Gastroesophageal sphincter (tissue), 4 donors: ENCODE measurements at regions not wholly inside any gene's neighbourhood (a gene's known extent, or its start where the extent isn't known, plus 50 kb on each side); places are given as distances from the start of the nearest gene placed in this dataset.
A peak's percentile ranks its signal among the peaks of the same experiment; 100 is the strongest.
"Not testable (repeated sequence)": the region's sequence is repeated elsewhere in the genome, so short reads cannot be mapped to it uniquely, and the experiment has no call there.

Source experiments
- ATAC-seq: fragments of 150-250 bp; one replicate; pipeline ENCODE4 v1.9.1; 2016; ENCODE audit warnings: mild to moderate bottlenecking, moderate library complexity
- H3K27ac ChIP-seq, 4 donors: fragments of 200-600 bp; sonication (generic) in 3 of 4; 1 replicate in 3 of 4; 2 replicates in 1 of 4; pipeline ENCODE4 v1.5.1; 2016 to 2019
- H3K27me3 ChIP-seq: fragments of 200-600 bp; sonication (generic); one replicate; pipeline ENCODE4 v1.5.1; 2019
- H3K36me3 ChIP-seq, 2 donors: fragments of 200-600 bp; sonication (generic); one replicate each; pipeline ENCODE4 v1.5.1; 2019; ENCODE audit warnings: control low read depth in 1 of 2
- H3K4me1 ChIP-seq, 3 donors: fragments of 200-600 bp; sonication (generic); 1 replicate in 2 of 3; 2 replicates in 1 of 3; pipeline ENCODE4 v1.5.1; 2016 to 2019; ENCODE audit warnings: control low read depth in 2 of 3
- H3K4me3 ChIP-seq, 2 donors: fragments of 200-600 bp; sonication (generic); one replicate each; pipeline ENCODE4 v1.5.1; 2019; ENCODE audit warnings: mild to moderate bottlenecking in 1 of 2, moderate library complexity in 1 of 2
- H3K9me3 ChIP-seq, 3 donors: fragments of 200-600 bp; sonication (generic); one replicate each; pipeline ENCODE4 v1.5.1; 2017 to 2019; ENCODE audit warnings: control low read depth in 2 of 3
- EP300 ChIP-seq: sonication (generic); formaldehyde crosslinking; IDR thresholded peaks from one replicate; pipeline ENCODE4 v1.6.1; 2017; ENCODE audit warnings: antibody characterized with exemption, mild to moderate bottlenecking
- POLR2A ChIP-seq, 2 donors: fragments of 450-650 bp; IDR thresholded peaks; one replicate each; pipeline ENCODE4 v1.6.1; 2017; ENCODE audit warnings: antibody characterized with exemption in 2 of 2, mild to moderate bottlenecking in 2 of 2, moderate library complexity in 1 of 2
- POLR2AphosphoS5 ChIP-seq: sonication (generic); formaldehyde crosslinking; IDR thresholded peaks from one replicate; pipeline ENCODE4 v1.6.1; 2017; ENCODE audit warnings: antibody characterized with exemption
- WGBS, 2 donors: methylation state at CpG; one replicate each; pipeline ENCODE4 v1.1.5; 2018; ENCODE audit warnings: low coverage in 1 of 2; 5-methylcytosine and 5-hydroxymethylcytosine counted together
- TF ChIP-seq, protein P1 (sequence below), 4 experiments: fragments of 200-600 bp in 2 of 4; fragments of 450-650 bp in 2 of 4; sonication (generic) in 1 of 4; IDR thresholded peaks; one replicate each; pipeline ENCODE4 v1.5.1; 2017 to 2019; ENCODE audit warnings: antibody characterized with exemption in 4 of 4, mild to moderate bottlenecking in 2 of 4, moderate library complexity in 2 of 4

DNA sequence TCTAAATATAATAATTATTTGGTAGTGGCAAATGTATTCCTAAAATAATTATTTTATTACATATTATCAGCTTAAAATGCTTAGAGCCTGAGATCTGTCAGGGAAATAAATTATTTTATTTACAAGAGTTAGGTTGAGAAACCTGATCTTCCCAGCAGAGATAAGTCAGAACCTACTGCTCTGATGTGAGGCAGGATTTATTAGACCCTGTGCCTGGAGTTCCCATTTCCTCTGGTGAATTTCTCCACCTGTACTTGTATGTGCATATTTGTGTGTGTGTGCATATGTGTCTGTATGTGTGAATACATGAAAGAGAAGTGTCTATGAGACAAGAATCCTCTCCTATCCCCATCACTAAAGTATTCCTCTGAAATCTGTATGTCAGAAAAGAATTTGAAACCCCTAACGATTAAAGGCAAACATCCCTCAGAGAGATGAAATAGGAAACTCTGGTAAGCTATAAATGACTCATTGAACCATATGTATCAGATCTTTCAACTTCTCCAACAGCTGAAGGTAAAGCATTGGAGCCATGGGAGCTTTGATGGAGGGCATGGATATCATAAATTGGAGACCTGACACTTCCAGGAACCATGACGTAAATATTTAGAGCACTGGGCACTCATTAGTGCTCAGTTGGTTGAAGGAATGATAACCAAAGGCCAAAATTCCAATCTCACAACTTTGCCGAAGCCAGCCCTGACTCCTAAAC, 190.9 kb downstream of the XPNPEP1 start:
- Histone ChIP-seq H3K27me3 (no peaks in the 10 kb centered on the region), H3K4me3 (no peak overlapping the region), H3K9me3 (no peaks in the 10 kb centered on the region), H3K36me3 (no peaks in the 10 kb centered on the region), H3K4me1 (no peaks in the 10 kb centered on the region), H3K27ac (no peak overlapping the region)
- no peak for TF ChIP-seq POLR2A (IDR thresholded peaks at IDR 0.05)
- TF ChIP-seq EP300, result no peak
- TF ChIP-seq, protein P1, sequence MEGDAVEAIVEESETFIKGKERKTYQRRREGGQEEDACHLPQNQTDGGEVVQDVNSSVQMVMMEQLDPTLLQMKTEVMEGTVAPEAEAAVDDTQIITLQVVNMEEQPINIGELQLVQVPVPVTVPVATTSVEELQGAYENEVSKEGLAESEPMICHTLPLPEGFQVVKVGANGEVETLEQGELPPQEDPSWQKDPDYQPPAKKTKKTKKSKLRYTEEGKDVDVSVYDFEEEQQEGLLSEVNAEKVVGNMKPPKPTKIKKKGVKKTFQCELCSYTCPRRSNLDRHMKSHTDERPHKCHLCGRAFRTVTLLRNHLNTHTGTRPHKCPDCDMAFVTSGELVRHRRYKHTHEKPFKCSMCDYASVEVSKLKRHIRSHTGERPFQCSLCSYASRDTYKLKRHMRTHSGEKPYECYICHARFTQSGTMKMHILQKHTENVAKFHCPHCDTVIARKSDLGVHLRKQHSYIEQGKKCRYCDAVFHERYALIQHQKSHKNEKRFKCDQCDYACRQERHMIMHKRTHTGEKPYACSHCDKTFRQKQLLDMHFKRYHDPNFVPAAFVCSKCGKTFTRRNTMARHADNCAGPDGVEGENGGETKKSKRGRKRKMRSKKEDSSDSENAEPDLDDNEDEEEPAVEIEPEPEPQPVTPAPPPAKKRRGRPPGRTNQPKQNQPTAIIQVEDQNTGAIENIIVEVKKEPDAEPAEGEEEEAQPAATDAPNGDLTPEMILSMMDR (IDR thresholded peaks at IDR 0.05), result no peak
- no peak for TF ChIP-seq POLR2AphosphoS5
- WGBS, 2 donors, result 57 to 67% methylated on average over 3 of the region's 3 CpGs
- no peak for ATAC-seq

DNA sequence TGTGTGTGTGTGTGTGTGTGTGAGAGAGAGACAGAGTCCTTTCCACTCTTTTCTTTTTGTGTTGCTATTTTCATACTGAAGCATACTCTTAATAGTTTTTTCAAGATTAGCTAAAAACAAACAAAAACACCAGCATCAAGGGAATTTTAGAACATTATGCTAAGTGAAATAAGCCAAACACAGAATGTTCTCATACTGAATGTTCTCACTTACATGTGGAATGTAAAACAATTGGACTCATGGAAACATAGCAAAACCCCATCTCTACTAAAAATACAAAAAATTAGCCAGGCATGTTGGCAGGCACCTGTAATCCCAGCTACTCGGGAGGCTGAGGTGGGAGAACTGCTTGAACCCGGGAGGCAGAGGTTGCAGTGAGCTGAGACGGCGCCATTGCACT, 193.4 kb downstream of the XPNPEP1 start:
- H3K9me3 ChIP-seq, H3K27ac ChIP-seq, H3K36me3 ChIP-seq, H3K4me1 ChIP-seq, H3K27me3 ChIP-seq, H3K4me3 ChIP-seq: not testable (repeated sequence)
- ATAC-seq, result peak; percentile 47
- WGBS, 2 donors, result 72% methylated on average over 3 to 4 of the region's 4 CpGs

DNA sequence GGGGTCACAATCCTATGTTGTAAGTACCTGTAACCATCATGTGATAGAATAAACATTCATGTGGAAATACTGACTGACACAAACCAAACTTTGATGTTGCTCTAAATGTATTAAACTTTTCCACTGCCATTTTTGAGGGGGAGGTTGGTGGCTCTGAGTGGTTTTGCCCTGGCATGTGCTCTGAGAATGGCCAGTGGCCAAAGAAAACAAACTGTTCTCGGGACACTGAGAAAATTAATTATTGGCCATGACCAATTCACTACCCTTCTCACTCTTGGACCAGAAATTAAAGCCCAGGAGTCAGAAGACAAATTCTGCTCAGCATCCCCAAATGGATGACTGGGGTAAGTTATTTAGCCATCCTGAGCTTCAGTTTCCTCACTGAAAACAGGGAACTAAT, 195.9 kb downstream of the XPNPEP1 start:
- 14% methylated on average over 1 of the region's 1 CpG; no CpG with 5 or more reads in 1 of the 2 donors for WGBS, 2 donors
- H3K27ac ChIP-seq, result no peak overlapping the region
- ATAC-seq, result no peak
- no peaks in the 10 kb centered on the region for H3K4me1 ChIP-seq
- H3K4me3 ChIP-seq, result no peak overlapping the region
- H3K27me3 ChIP-seq, result peaks cover 5% of the 10 kb centered on the region
- H3K9me3 ChIP-seq, result no peaks in the 10 kb centered on the region
- no peak for TF ChIP-seq POLR2A (IDR thresholded peaks at IDR 0.05)
- TF ChIP-seq, protein P1 (IDR thresholded peaks at IDR 0.05), result no peak
- no peak for TF ChIP-seq EP300
- H3K36me3 ChIP-seq, result no peaks in the 10 kb centered on the region

DNA sequence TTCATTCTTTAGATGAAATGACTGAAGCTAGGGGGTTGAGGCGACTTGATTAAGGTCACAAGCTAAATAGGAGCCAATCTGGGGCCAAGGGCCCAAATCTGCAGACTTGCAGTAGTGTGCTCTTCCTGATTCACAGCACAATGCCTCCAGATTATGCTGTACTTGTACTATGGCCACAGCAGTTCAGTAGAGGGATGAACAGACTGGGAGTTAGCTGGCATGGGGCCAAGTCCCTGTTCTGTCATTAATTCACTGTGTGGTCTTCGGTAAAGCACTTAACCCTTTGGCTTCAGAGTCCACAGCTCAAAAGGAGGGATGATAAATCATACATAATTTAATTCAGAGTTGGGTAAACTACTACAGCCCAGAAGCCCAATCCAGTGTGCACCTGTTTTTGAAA, 196.8 kb downstream of the XPNPEP1 start:
- 0 to 5% methylated on average over 1 to 2 of the region's 2 CpGs for WGBS, 2 donors
- H3K27me3 ChIP-seq, result peaks cover 5% of the 10 kb centered on the region
- no peaks in the 10 kb centered on the region for H3K9me3 ChIP-seq
- H3K4me3 ChIP-seq, result no peak overlapping the region
- TF ChIP-seq POLR2A (IDR thresholded peaks at IDR 0.05) (no peak), EP300 (no peak), POLR2AphosphoS5 (no peak)
- TF ChIP-seq, protein P1 (IDR thresholded peaks at IDR 0.05), result no peak
- no peak for ATAC-seq
- no peak overlapping the region for H3K27ac ChIP-seq
- H3K4me1 ChIP-seq, result no peaks in the 10 kb centered on the region
- H3K36me3 ChIP-seq, result no peaks in the 10 kb centered on the region

DNA sequence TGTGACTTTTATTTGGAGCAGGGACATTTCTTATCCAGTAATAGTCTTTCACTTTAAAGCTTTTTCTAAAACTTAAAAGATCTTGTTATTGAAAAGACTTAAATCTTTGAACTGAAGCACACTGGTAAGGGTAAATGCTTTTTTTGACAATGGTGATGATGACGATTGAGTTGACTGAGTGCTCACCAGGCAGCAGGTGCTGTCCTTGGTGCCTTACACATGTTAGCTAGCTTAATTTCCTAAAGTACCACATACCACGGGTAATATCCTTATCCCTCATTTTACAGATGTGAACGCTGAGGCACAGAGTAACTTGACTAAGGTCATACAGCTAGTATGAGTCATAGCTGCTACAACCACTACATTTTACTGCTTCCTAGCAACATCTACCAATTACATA, 200.0 kb downstream of the XPNPEP1 start:
- Histone ChIP-seq H3K36me3 (no peaks in the 10 kb centered on the region), H3K4me3 (no peak overlapping the region), H3K9me3 (no peaks in the 10 kb centered on the region), H3K27me3 (peaks cover 5% of the 10 kb centered on the region), H3K4me1 (no peaks in the 10 kb centered on the region), H3K27ac (no peak overlapping the region)
- WGBS, 2 donors, result 48 to 49% methylated on average over 3 of the region's 3 CpGs
- no peak for ATAC-seq
- TF ChIP-seq POLR2A (IDR thresholded peaks at IDR 0.05) (no peak), POLR2AphosphoS5 (no peak), EP300 (no peak)
- TF ChIP-seq, protein P1 (IDR thresholded peaks at IDR 0.05), result no peak
